ENCODE measurements at regions not wholly inside any gene's neighbourhood (a gene's known extent, or its start where the extent isn't known, plus 50 kb on each side); places are given as distances from the start of the nearest gene placed in this dataset.

- FAIRE-seq (no peak), DNase-seq (ENCODE audit: insufficient read length, low spot score) (no peak)
- no peak for TF ChIP-seq CTCF (IDR thresholded peaks at IDR 0.05; ENCODE audit: insufficient read depth, missing control alignments)
Observed at GRCh38 chr12:125742413-125742812, 677.2 kb downstream of the AACS start.

- FAIRE-seq (no peak), DNase-seq (ENCODE audit: insufficient read length, low spot score) (no peak)
- no peak for TF ChIP-seq CTCF (IDR thresholded peaks at IDR 0.05; ENCODE audit: insufficient read depth, missing control alignments)
Observed at GRCh38 chr12:125744201-125744600, 679.0 kb downstream of the AACS start.

- no peak for DNase-seq (ENCODE audit: insufficient read length, low spot score)
- no peak for TF ChIP-seq CTCF (IDR thresholded peaks at IDR 0.05; ENCODE audit: insufficient read depth, missing control alignments)
- no peak for FAIRE-seq
Observed at GRCh38 chr12:125755512-125755911, 690.3 kb downstream of the AACS start.

- DNase-seq (ENCODE audit: insufficient read length, low spot score) (no peak), FAIRE-seq (no peak)
- no peak for TF ChIP-seq CTCF (IDR thresholded peaks at IDR 0.05; ENCODE audit: insufficient read depth, missing control alignments)
Observed at GRCh38 chr12:125766091-125766490, 700.9 kb downstream of the AACS start.

GRCh38 chr12:125772403-125772802 lies 707.2 kb downstream of the AACS start:
- FAIRE-seq (no peak), DNase-seq (ENCODE audit: insufficient read length, low spot score) (no peak)
- no peak for TF ChIP-seq CTCF (IDR thresholded peaks at IDR 0.05; ENCODE audit: insufficient read depth, missing control alignments)

- no peak for FAIRE-seq
- TF ChIP-seq CTCF (IDR thresholded peaks at IDR 0.05; ENCODE audit: insufficient read depth, missing control alignments): peak; percentile 64
- no peak for DNase-seq (ENCODE audit: insufficient read length, low spot score)
Observed at GRCh38 chr12:125773033-125773640, 707.9 kb downstream of the AACS start.

- no peak for FAIRE-seq
- TF ChIP-seq CTCF (IDR thresholded peaks at IDR 0.05; ENCODE audit: insufficient read depth, missing control alignments): no peak
Observed at GRCh38 chr12:125775507-125775906, 710.3 kb downstream of the AACS start.

More at GRCh38 chr12:125775507-125775906, 710.3 kb downstream of the AACS start:
- DNase-seq (ENCODE audit: insufficient read length, low spot score): no peak
